GM23338 (cell line): ENCODE measurements at regions not wholly inside any gene's neighbourhood (a gene's known extent, or its start where the extent isn't known, plus 50 kb on each side); places are given as distances from the start of the nearest gene placed in this dataset.

ENCODE experiments used
- ATAC-seq: fragments of 200-7000 bp; cut with Tn5 transposase; 3 replicates; pipeline ENCODE4 v1.9.1; 2020
- DNase-seq: peaks from one replicate; pipeline ENCODE4 v3.0.0-alpha.2; 2015; ENCODE audit warnings: low spot score
- H2AFZ ChIP-seq: fragments of 200-600 bp; sonication (generic); 2 replicates; pipeline ENCODE4 v1.8.0; 2016; ENCODE audit warnings: antibody characterized with exemption, mild to moderate bottlenecking, moderate library complexity
- H3F3A ChIP-seq: fragments of 200-600 bp; sonication (generic); replicated peaks from 2 replicates; pipeline ENCODE4 v1.8.0; 2017; ENCODE audit warnings: antibody characterized with exemption, mixed run types, low read depth
- H3K27ac ChIP-seq: fragments of 200-600 bp; sonication (generic); 2 replicates; pipeline ENCODE4 v1.6.1; 2016; ENCODE audit warnings: low read depth
- H3K27me3 ChIP-seq: fragments of 200-600 bp; sonication (generic); 2 replicates; pipeline ENCODE4 v1.8.0; 2016; ENCODE audit warnings: mild to moderate bottlenecking, mixed run types, moderate library complexity; ENCODE audit not compliant: insufficient read depth
- H3K36me3 ChIP-seq: fragments of 200-600 bp; sonication (generic); 2 replicates; pipeline ENCODE4 v1.8.0; 2016; ENCODE audit warnings: mild to moderate bottlenecking; ENCODE audit not compliant: insufficient read depth
- H3K4me1 ChIP-seq: fragments of 200-600 bp; sonication (generic); 2 replicates; pipeline ENCODE4 v1.8.0; 2016; ENCODE audit warnings: mild to moderate bottlenecking, moderate library complexity; ENCODE audit not compliant: insufficient read depth
- H3K4me2 ChIP-seq: fragments of 200-600 bp; sonication (generic); 2 replicates; pipeline ENCODE4 v1.7.1; 2017; ENCODE audit warnings: mixed run types
- H3K4me3 ChIP-seq: fragments of 200-600 bp; sonication (generic); 2 replicates; pipeline ENCODE4 v1.6.1; 2016; ENCODE audit warnings: mixed run types
- H3K79me2 ChIP-seq: fragments of 200-600 bp; sonication (generic); replicated peaks from 2 replicates; pipeline ENCODE4 v1.8.0; 2017; ENCODE audit warnings: mild to moderate bottlenecking; ENCODE audit not compliant: insufficient read depth
- H3K9me2 ChIP-seq: fragments of 200-600 bp; sonication (generic); 2 replicates; pipeline ENCODE4 v1.8.0; 2017; ENCODE audit not compliant: insufficient read depth
- H4K20me1 ChIP-seq: fragments of 200-600 bp; sonication (generic); replicated peaks from 2 replicates; pipeline ENCODE4 v1.8.0; 2017; ENCODE audit warnings: mild to moderate bottlenecking; ENCODE audit not compliant: insufficient read depth
- H3K27ac Mint-ChIP-seq: 2 replicates; pipeline ENCODE4 v1.8.0; 2020; ENCODE audit warnings: inconsistent platforms, mild to moderate bottlenecking, moderate library complexity, mixed read lengths
- H3K27me3 Mint-ChIP-seq: 3 replicates; pipeline ENCODE4 v1.8.0; 2022; ENCODE audit warnings: low read depth, mild to moderate bottlenecking, moderate library complexity, mixed read lengths, inconsistent platforms; ENCODE audit not compliant: insufficient read depth, poor library complexity
- H3K36me3 Mint-ChIP-seq: 3 replicates; pipeline ENCODE4 v1.8.0; 2021; ENCODE audit warnings: low read depth, mild to moderate bottlenecking, inconsistent platforms, moderate library complexity, mixed read lengths
- H3K4me1 Mint-ChIP-seq: 3 replicates; pipeline ENCODE4 v1.8.0; 2020; ENCODE audit warnings: mild to moderate bottlenecking, inconsistent platforms, mixed read lengths
- H3K4me3 Mint-ChIP-seq: 3 replicates; pipeline ENCODE4 v1.8.0; 2021; ENCODE audit warnings: moderate library complexity, mild to moderate bottlenecking, inconsistent platforms, mixed read lengths
- H3K9me3 Mint-ChIP-seq: 3 replicates; pipeline ENCODE4 v1.8.0; 2020; ENCODE audit warnings: moderate library complexity, mild to moderate bottlenecking, inconsistent platforms, mixed read lengths
- CREB1 ChIP-seq: fragments of 250-450 bp; sonication (Bioruptor Pico); IDR thresholded peaks from 2 replicates; pipeline ENCODE4 v1.5.0; 2020; ENCODE audit warnings: low read depth, mild to moderate bottlenecking, moderate library complexity
- EZH2 ChIP-seq: fragments of 200-600 bp; sonication (generic); IDR thresholded peaks from one replicate; pipeline ENCODE4 v1.8.0; 2017; ENCODE audit warnings: antibody characterized with exemption, mild to moderate bottlenecking, low read depth; ENCODE audit not compliant: unreplicated experiment
- EZH2phosphoT487 ChIP-seq: fragments of 200-600 bp; sonication (generic); IDR thresholded peaks from one replicate; pipeline ENCODE4 v1.8.1; 2018; ENCODE audit warnings: antibody characterized with exemption; ENCODE audit not compliant: unreplicated experiment
- JUNB ChIP-seq: IDR thresholded peaks from one replicate; pipeline ENCODE4 v1.6.1; 2016; ENCODE audit warnings: antibody characterized with exemption; ENCODE audit not compliant: unreplicated experiment
- POLR2AphosphoS5 ChIP-seq: IDR thresholded peaks from 2 replicates; pipeline ENCODE4 v1.6.1; 2016; ENCODE audit warnings: antibody characterized with exemption, low read depth
- STAT1 ChIP-seq: IDR thresholded peaks from one replicate; pipeline ENCODE4 v1.6.1; 2016; ENCODE audit warnings: antibody characterized with exemption; ENCODE audit not compliant: unreplicated experiment
- ZNF114 ChIP-seq: fragments of 250-450 bp; sonication (Bioruptor Pico); IDR thresholded peaks from 2 replicates; pipeline ENCODE4 v1.5.0; 2020; ENCODE audit warnings: mild to moderate bottlenecking, moderate library complexity
- ZNF331 ChIP-seq: fragments of 250-450 bp; sonication (Bioruptor Pico); IDR thresholded peaks from 2 replicates; pipeline ENCODE4 v1.5.0; 2020; ENCODE audit warnings: low read depth, mild to moderate bottlenecking, moderate library complexity
- TF ChIP-seq, protein P1 (sequence below): IDR thresholded peaks from 2 replicates; pipeline ENCODE4 v1.6.1; 2016; ENCODE audit warnings: antibody characterized with exemption
- TF ChIP-seq, protein P2 (sequence below): IDR thresholded peaks from one replicate; pipeline ENCODE4 v1.6.1; 2018; ENCODE audit warnings: antibody characterized with exemption; ENCODE audit not compliant: unreplicated experiment
- TF ChIP-seq, protein P3 (sequence below): fragments of 250-450 bp; sonication (Bioruptor Pico); IDR thresholded peaks from 2 replicates; pipeline ENCODE4 v1.5.0; 2020; ENCODE audit warnings: mild to moderate bottlenecking, moderate library complexity

DNA sequence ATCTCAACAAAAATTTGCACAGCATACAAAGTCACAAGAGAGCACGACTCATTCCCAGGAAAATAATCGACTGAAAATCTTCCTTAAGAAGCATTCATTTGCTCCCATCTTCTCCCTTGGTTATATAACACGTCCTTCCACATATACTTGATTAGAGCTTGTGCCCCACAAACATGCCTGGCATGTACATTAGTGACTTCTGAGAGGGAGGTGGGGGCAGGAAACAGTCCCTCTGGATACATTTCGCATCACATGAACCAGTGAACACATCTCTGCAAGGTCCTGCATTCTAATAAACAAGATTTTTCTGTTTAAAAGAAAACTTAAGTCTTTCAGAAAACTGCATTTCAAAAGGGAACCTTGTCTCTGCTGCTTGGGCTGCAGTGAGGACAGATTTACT, 54.1 kb upstream of the IGLL5 start (continued):
- TF ChIP-seq STAT1 (no peak), ZNF331 (CRISPR knock-in tag) (no peak), CREB1 (CRISPR knock-in tag) (no peak), JUNB (no peak), EZH2phosphoT487 (no peak), EZH2 (no peak), POLR2AphosphoS5 (no peak), ZNF114 (CRISPR knock-in tag) (no peak)
- TF ChIP-seq, protein P1, sequence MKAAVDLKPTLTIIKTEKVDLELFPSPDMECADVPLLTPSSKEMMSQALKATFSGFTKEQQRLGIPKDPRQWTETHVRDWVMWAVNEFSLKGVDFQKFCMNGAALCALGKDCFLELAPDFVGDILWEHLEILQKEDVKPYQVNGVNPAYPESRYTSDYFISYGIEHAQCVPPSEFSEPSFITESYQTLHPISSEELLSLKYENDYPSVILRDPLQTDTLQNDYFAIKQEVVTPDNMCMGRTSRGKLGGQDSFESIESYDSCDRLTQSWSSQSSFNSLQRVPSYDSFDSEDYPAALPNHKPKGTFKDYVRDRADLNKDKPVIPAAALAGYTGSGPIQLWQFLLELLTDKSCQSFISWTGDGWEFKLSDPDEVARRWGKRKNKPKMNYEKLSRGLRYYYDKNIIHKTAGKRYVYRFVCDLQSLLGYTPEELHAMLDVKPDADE, result no peak
- TF ChIP-seq, protein P2, sequence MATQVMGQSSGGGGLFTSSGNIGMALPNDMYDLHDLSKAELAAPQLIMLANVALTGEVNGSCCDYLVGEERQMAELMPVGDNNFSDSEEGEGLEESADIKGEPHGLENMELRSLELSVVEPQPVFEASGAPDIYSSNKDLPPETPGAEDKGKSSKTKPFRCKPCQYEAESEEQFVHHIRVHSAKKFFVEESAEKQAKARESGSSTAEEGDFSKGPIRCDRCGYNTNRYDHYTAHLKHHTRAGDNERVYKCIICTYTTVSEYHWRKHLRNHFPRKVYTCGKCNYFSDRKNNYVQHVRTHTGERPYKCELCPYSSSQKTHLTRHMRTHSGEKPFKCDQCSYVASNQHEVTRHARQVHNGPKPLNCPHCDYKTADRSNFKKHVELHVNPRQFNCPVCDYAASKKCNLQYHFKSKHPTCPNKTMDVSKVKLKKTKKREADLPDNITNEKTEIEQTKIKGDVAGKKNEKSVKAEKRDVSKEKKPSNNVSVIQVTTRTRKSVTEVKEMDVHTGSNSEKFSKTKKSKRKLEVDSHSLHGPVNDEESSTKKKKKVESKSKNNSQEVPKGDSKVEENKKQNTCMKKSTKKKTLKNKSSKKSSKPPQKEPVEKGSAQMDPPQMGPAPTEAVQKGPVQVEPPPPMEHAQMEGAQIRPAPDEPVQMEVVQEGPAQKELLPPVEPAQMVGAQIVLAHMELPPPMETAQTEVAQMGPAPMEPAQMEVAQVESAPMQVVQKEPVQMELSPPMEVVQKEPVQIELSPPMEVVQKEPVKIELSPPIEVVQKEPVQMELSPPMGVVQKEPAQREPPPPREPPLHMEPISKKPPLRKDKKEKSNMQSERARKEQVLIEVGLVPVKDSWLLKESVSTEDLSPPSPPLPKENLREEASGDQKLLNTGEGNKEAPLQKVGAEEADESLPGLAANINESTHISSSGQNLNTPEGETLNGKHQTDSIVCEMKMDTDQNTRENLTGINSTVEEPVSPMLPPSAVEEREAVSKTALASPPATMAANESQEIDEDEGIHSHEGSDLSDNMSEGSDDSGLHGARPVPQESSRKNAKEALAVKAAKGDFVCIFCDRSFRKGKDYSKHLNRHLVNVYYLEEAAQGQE, result no peak

- no peak overlapping the region for H3K4me3 Mint-ChIP-seq
- no peak for TF ChIP-seq JUNB
- TF ChIP-seq, protein P3, sequence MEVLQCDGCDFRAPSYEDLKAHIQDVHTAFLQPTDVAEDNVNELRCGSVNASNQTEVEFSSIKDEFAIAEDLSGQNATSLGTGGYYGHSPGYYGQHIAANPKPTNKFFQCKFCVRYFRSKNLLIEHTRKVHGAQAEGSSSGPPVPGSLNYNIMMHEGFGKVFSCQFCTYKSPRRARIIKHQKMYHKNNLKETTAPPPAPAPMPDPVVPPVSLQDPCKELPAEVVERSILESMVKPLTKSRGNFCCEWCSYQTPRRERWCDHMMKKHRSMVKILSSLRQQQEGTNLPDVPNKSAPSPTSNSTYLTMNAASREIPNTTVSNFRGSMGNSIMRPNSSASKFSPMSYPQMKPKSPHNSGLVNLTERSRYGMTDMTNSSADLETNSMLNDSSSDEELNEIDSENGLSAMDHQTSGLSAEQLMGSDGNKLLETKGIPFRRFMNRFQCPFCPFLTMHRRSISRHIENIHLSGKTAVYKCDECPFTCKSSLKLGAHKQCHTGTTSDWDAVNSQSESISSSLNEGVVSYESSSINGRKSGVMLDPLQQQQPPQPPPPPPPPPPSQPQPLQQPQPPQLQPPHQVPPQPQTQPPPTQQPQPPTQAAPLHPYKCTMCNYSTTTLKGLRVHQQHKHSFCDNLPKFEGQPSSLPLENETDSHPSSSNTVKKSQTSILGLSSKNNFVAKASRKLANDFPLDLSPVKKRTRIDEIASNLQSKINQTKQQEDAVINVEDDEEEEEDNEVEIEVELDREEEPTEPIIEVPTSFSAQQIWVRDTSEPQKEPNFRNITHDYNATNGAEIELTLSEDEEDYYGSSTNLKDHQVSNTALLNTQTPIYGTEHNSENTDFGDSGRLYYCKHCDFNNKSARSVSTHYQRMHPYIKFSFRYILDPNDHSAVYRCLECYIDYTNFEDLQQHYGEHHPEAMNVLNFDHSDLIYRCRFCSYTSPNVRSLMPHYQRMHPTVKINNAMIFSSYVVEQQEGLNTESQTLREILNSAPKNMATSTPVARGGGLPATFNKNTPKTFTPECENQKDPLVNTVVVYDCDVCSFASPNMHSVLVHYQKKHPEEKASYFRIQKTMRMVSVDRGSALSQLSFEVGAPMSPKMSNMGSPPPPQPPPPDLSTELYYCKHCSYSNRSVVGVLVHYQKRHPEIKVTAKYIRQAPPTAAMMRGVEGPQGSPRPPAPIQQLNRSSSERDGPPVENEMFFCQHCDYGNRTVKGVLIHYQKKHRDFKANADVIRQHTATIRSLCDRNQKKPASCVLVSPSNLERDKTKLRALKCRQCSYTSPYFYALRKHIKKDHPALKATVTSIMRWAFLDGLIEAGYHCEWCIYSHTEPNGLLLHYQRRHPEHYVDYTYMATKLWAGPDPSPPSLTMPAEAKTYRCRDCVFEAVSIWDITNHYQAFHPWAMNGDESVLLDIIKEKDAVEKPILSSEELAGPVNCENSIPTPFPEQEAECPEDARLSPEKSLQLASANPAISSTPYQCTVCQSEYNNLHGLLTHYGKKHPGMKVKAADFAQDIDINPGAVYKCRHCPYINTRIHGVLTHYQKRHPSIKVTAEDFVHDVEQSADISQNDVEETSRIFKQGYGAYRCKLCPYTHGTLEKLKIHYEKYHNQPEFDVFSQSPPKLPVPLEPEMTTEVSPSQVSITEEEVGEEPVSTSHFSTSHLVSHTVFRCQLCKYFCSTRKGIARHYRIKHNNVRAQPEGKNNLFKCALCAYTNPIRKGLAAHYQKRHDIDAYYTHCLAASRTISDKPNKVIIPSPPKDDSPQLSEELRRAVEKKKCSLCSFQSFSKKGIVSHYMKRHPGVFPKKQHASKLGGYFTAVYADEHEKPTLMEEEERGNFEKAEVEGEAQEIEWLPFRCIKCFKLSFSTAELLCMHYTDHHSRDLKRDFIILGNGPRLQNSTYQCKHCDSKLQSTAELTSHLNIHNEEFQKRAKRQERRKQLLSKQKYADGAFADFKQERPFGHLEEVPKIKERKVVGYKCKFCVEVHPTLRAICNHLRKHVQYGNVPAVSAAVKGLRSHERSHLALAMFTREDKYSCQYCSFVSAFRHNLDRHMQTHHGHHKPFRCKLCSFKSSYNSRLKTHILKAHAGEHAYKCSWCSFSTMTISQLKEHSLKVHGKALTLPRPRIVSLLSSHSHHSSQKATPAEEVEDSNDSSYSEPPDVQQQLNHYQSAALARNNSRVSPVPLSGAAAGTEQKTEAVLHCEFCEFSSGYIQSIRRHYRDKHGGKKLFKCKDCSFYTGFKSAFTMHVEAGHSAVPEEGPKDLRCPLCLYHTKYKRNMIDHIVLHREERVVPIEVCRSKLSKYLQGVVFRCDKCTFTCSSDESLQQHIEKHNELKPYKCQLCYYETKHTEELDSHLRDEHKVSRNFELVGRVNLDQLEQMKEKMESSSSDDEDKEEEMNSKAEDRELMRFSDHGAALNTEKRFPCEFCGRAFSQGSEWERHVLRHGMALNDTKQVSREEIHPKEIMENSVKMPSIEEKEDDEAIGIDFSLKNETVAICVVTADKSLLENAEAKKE (CRISPR knock-in tag), result no peak
- TF ChIP-seq CREB1 (CRISPR knock-in tag), result no peak
- TF ChIP-seq STAT1, result no peak
- TF ChIP-seq, protein P1, result no peak
- no peak for TF ChIP-seq EZH2phosphoT487
Measured at GRCh38 chr22:22834204-22834603, 53.4 kb upstream of the IGLL5 start.

More at GRCh38 chr22:22834204-22834603, 53.4 kb upstream of the IGLL5 start:
- no peak overlapping the region for H3K4me2 ChIP-seq
- no peaks in the 10 kb centered on the region; the same call in 1 of the 2 replicates for H3K36me3 ChIP-seq
- H3K27ac ChIP-seq, result no peak overlapping the region
- Mint-ChIP-seq H3K4me1 (no peaks in the 10 kb centered on the region), H3K36me3 (no peaks in the 10 kb centered on the region), H3K9me3 (peaks cover 7% of the 10 kb centered on the region), H3K27me3 (peaks cover 29% of the 10 kb centered on the region), H3K27ac (no peak overlapping the region)
- H2AFZ ChIP-seq, result no peak overlapping the region
- ATAC-seq, result no peak
- H3K9me2 ChIP-seq, result peaks cover 4% of the 10 kb centered on the region; the same call in 1 of the 2 replicates
- H4K20me1 ChIP-seq, result no peaks in the 10 kb centered on the region
- H3K4me3 ChIP-seq, result no peak overlapping the region
- H3K4me1 ChIP-seq, result no peaks in the 10 kb centered on the region
- H3F3A ChIP-seq, result no peaks in the 10 kb centered on the region
- peaks cover 96% of the 10 kb centered on the region for H3K27me3 ChIP-seq
- no peak for DNase-seq
- H3K79me2 ChIP-seq, result no peaks in the 10 kb centered on the region
